ENCODE measurements at regions not wholly inside any gene's neighbourhood (a gene's known extent, or its start where the extent isn't known, plus 50 kb on each side); places are given as distances from the start of the nearest gene placed in this dataset.

DNA sequence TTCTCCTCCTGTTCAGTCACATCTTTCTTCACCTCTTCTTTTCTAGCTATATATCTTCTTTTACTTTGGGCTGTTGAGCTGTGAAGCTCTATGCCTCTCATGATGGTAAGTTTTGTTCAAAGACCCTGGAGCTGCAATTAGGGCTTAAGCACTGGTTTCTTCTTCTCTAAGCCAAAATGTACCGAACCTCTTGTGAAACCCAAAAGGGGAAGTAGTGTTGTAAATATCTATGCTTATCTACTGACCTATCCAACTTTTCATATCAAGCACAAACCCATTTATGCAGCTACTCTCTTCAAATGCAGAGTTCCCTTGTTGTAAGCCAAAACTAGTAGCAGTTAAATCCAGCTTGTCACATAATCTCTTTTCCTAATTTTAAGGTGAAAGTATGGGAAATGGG, 123.6 kb upstream of the CD96 start:
- TF ChIP-seq, protein P1, sequence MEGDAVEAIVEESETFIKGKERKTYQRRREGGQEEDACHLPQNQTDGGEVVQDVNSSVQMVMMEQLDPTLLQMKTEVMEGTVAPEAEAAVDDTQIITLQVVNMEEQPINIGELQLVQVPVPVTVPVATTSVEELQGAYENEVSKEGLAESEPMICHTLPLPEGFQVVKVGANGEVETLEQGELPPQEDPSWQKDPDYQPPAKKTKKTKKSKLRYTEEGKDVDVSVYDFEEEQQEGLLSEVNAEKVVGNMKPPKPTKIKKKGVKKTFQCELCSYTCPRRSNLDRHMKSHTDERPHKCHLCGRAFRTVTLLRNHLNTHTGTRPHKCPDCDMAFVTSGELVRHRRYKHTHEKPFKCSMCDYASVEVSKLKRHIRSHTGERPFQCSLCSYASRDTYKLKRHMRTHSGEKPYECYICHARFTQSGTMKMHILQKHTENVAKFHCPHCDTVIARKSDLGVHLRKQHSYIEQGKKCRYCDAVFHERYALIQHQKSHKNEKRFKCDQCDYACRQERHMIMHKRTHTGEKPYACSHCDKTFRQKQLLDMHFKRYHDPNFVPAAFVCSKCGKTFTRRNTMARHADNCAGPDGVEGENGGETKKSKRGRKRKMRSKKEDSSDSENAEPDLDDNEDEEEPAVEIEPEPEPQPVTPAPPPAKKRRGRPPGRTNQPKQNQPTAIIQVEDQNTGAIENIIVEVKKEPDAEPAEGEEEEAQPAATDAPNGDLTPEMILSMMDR (conservative IDR thresholded peaks at IDR 0.05) = no peak
- TF ChIP-seq ZFX (IDR thresholded peaks at IDR 0.05) = no peak
